ENCODE measurements at regions not wholly inside any gene's neighbourhood (a gene's known extent, or its start where the extent isn't known, plus 50 kb on each side); places are given as distances from the start of the nearest gene placed in this dataset.

DNA sequence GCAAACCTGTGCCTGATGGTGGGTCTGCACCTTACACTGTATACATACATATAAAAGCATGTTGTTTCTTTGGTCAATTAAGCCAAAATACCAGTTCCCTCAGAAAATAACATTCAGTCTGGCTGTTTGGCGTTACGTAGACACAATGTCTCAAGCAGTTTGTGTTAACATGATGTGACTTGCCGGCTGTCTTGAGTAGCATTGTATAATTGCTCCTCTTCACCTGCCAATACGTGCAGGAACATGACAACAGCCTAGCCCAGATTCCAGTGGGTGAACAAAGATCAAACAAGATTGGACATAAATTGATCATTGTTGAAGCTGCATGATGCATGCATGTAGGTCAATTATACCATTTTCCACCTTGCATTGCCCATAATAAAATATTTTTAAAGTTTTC, 102.3 kb downstream of the F11 start:
- H3F3A ChIP-seq (replicated peaks; ENCODE audit: low read depth), result no peaks in the 10 kb centered on the region
- Mint-ChIP-seq H3K9me3 (peaks cover 31% of the 10 kb centered on the region), H3K27me3 (ENCODE audit: insufficient read depth, low read depth, poor library complexity) (peaks cover 2% of the 10 kb centered on the region), H3K36me3 (ENCODE audit: low read depth) (peaks cover 28% of the 10 kb centered on the region), H3K4me3 (no peak overlapping the region), H3K27ac (no peak overlapping the region), H3K4me1 (no peaks in the 10 kb centered on the region)
- no peak overlapping the region for H3K4me3 ChIP-seq
- H3K27ac ChIP-seq (ENCODE audit: low read depth), result no peak overlapping the region
- no peaks in the 10 kb centered on the region for H4K20me1 ChIP-seq (replicated peaks; ENCODE audit: insufficient read depth)
- H3K36me3 ChIP-seq (ENCODE audit: insufficient read depth), result peaks cover 6% of the 10 kb centered on the region; the same call in 1 of the 2 replicates
- DNase-seq (ENCODE audit: low spot score), result no peak
- ATAC-seq, result no peak
- H3K79me2 ChIP-seq (replicated peaks; ENCODE audit: insufficient read depth), result no peaks in the 10 kb centered on the region
- H3K27me3 ChIP-seq (ENCODE audit: insufficient read depth), result no peaks in the 10 kb centered on the region
- no peaks in the 10 kb centered on the region for H3K9me2 ChIP-seq (ENCODE audit: insufficient read depth)
- no peak overlapping the region for H3K4me2 ChIP-seq
- no peaks in the 10 kb centered on the region for H3K4me1 ChIP-seq (ENCODE audit: insufficient read depth)
- H2AFZ ChIP-seq, result no peak overlapping the region
- TF ChIP-seq JUNB (IDR thresholded peaks at IDR 0.05; ENCODE audit: unreplicated experiment) (no peak), STAT1 (IDR thresholded peaks at IDR 0.05; ENCODE audit: unreplicated experiment) (no peak), POLR2AphosphoS5 (IDR thresholded peaks at IDR 0.05; ENCODE audit: low read depth) (no peak), ZNF331 (CRISPR knock-in tag; IDR thresholded peaks at IDR 0.05; ENCODE audit: low read depth) (no peak), CREB1 (CRISPR knock-in tag; IDR thresholded peaks at IDR 0.05; ENCODE audit: low read depth) (no peak), EZH2phosphoT487 (IDR thresholded peaks at IDR 0.05; ENCODE audit: unreplicated experiment) (no peak), REST (IDR thresholded peaks at IDR 0.05; ENCODE audit: unreplicated experiment) (no peak), ETS1 (IDR thresholded peaks at IDR 0.05) (no peak), ZNF114 (CRISPR knock-in tag; IDR thresholded peaks at IDR 0.05) (no peak), EZH2 (IDR thresholded peaks at IDR 0.05; ENCODE audit: low read depth, unreplicated experiment) (no peak)
- TF ChIP-seq, protein P1, sequence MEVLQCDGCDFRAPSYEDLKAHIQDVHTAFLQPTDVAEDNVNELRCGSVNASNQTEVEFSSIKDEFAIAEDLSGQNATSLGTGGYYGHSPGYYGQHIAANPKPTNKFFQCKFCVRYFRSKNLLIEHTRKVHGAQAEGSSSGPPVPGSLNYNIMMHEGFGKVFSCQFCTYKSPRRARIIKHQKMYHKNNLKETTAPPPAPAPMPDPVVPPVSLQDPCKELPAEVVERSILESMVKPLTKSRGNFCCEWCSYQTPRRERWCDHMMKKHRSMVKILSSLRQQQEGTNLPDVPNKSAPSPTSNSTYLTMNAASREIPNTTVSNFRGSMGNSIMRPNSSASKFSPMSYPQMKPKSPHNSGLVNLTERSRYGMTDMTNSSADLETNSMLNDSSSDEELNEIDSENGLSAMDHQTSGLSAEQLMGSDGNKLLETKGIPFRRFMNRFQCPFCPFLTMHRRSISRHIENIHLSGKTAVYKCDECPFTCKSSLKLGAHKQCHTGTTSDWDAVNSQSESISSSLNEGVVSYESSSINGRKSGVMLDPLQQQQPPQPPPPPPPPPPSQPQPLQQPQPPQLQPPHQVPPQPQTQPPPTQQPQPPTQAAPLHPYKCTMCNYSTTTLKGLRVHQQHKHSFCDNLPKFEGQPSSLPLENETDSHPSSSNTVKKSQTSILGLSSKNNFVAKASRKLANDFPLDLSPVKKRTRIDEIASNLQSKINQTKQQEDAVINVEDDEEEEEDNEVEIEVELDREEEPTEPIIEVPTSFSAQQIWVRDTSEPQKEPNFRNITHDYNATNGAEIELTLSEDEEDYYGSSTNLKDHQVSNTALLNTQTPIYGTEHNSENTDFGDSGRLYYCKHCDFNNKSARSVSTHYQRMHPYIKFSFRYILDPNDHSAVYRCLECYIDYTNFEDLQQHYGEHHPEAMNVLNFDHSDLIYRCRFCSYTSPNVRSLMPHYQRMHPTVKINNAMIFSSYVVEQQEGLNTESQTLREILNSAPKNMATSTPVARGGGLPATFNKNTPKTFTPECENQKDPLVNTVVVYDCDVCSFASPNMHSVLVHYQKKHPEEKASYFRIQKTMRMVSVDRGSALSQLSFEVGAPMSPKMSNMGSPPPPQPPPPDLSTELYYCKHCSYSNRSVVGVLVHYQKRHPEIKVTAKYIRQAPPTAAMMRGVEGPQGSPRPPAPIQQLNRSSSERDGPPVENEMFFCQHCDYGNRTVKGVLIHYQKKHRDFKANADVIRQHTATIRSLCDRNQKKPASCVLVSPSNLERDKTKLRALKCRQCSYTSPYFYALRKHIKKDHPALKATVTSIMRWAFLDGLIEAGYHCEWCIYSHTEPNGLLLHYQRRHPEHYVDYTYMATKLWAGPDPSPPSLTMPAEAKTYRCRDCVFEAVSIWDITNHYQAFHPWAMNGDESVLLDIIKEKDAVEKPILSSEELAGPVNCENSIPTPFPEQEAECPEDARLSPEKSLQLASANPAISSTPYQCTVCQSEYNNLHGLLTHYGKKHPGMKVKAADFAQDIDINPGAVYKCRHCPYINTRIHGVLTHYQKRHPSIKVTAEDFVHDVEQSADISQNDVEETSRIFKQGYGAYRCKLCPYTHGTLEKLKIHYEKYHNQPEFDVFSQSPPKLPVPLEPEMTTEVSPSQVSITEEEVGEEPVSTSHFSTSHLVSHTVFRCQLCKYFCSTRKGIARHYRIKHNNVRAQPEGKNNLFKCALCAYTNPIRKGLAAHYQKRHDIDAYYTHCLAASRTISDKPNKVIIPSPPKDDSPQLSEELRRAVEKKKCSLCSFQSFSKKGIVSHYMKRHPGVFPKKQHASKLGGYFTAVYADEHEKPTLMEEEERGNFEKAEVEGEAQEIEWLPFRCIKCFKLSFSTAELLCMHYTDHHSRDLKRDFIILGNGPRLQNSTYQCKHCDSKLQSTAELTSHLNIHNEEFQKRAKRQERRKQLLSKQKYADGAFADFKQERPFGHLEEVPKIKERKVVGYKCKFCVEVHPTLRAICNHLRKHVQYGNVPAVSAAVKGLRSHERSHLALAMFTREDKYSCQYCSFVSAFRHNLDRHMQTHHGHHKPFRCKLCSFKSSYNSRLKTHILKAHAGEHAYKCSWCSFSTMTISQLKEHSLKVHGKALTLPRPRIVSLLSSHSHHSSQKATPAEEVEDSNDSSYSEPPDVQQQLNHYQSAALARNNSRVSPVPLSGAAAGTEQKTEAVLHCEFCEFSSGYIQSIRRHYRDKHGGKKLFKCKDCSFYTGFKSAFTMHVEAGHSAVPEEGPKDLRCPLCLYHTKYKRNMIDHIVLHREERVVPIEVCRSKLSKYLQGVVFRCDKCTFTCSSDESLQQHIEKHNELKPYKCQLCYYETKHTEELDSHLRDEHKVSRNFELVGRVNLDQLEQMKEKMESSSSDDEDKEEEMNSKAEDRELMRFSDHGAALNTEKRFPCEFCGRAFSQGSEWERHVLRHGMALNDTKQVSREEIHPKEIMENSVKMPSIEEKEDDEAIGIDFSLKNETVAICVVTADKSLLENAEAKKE (CRISPR knock-in tag; IDR thresholded peaks at IDR 0.05), result no peak

Data from GM23338 (cell line).